T-cell (primary cell): ENCODE measurements at regions not wholly inside any gene's neighbourhood (a gene's known extent, or its start where the extent isn't known, plus 50 kb on each side); places are given as distances from the start of the nearest gene placed in this dataset.

ENCODE experiments used
- ATAC-seq, 4 experiments: fragments of 200-7000 bp in 3 of 4; fragments of 150-1000 bp in 1 of 4; cut with Tn5 transposase; replicated peaks in 1 of 4; 1 replicate in 3 of 4; 2 replicates in 1 of 4; pipeline ENCODE4 v1.10.0; 2021; ENCODE audit warnings: moderate library complexity in 3 of 4, mild to moderate bottlenecking in 2 of 4, moderate number of reproducible peaks in 1 of 4
- CTCF ChIA-PET, 2 donors: fragments of 300-600 bp; sonication (Branson Sonifier 250); formaldehyde crosslinking; loops; one replicate each; lab custom pipeline; 2022; ENCODE audit warnings: antibody characterized with exemption in 2 of 2; lab: Charles Lee
- POLR2A ChIA-PET, 2 donors: fragments of 300-600 bp; sonication (Branson Sonifier 250); formaldehyde crosslinking; loops; one replicate each; lab custom pipeline; 2022; ENCODE audit warnings: antibody characterized with exemption in 2 of 2; lab: Charles Lee
- DNase-seq, 35 experiments: peaks; one replicate each; pipeline versions ENCODE4 v3.0.0 to v3.0.0-alpha.2; 2013 to 2023
- H3K27ac ChIP-seq: one replicate; pipeline ENCODE4 v1.5.1; 2013; ENCODE audit warnings: low read length
- H3K27me3 ChIP-seq, 2 experiments: replicated peaks in 1 of 2; 1 replicate in 1 of 2; 2 replicates in 1 of 2; pipeline versions ENCODE4 v1.6.1 to v1.7.0; 2013; ENCODE audit warnings: low read length in 1 of 2, mixed read lengths in 1 of 2; ENCODE audit not compliant: control insufficient read depth in 2 of 2, insufficient read depth in 2 of 2; ENCODE audit errors: extremely low read depth in 1 of 2
- H3K36me3 ChIP-seq, 2 donors: 1 replicate in 1 of 2; 2 replicates in 1 of 2; pipeline versions ENCODE4 v1.6.1 to v1.7.0; 2013; ENCODE audit warnings: low read length in 1 of 2; ENCODE audit not compliant: control insufficient read depth in 2 of 2, insufficient read depth in 1 of 2; ENCODE audit errors: extremely low read depth in 1 of 2
- H3K4me1 ChIP-seq, 2 experiments: 1 replicate in 1 of 2; 2 replicates in 1 of 2; pipeline versions ENCODE4 v1.6.1 to v1.7.0; 2013; ENCODE audit warnings: low read length in 2 of 2, mixed read lengths in 1 of 2; ENCODE audit not compliant: insufficient read depth in 2 of 2, control insufficient read depth in 1 of 2; ENCODE audit errors: extremely low read depth in 1 of 2
- H3K4me3 ChIP-seq, 2 donors: 1 replicate in 1 of 2; 2 replicates in 1 of 2; pipeline versions ENCODE4 v1.5.1 to v1.7.0; 2013; ENCODE audit warnings: mild to moderate bottlenecking in 2 of 2, low read length in 1 of 2, moderate library complexity in 1 of 2; ENCODE audit not compliant: control insufficient read depth in 1 of 2; ENCODE audit errors: extremely low read depth in 1 of 2
- H3K9me3 ChIP-seq: 2 replicates; pipeline ENCODE4 v1.7.0; 2013
- H3K27ac Mint-ChIP-seq, 2 donors: one replicate each; pipeline ENCODE4 v1.8.0; 2020 to 2021; ENCODE audit warnings: mild to moderate bottlenecking in 2 of 2, mixed read lengths in 2 of 2
- H3K27me3 Mint-ChIP-seq, 2 donors: one replicate each; pipeline ENCODE4 v1.8.0; 2021 to 2022; ENCODE audit warnings: mixed read lengths in 2 of 2
- H3K36me3 Mint-ChIP-seq: one replicate; pipeline ENCODE4 v1.8.0; 2021; ENCODE audit warnings: mixed read lengths
- H3K4me1 Mint-ChIP-seq, 3 donors: one replicate each; pipeline ENCODE4 v1.8.0; 2020 to 2022; ENCODE audit warnings: mixed read lengths in 3 of 3, mild to moderate bottlenecking in 1 of 3
- H3K4me3 Mint-ChIP-seq, 3 donors: one replicate each; pipeline ENCODE4 v1.8.0; 2020 to 2022; ENCODE audit warnings: mild to moderate bottlenecking in 3 of 3, mixed read lengths in 3 of 3, moderate library complexity in 3 of 3
- H3K9me3 Mint-ChIP-seq, 3 donors: one replicate each; pipeline ENCODE4 v1.8.0; 2020 to 2022; ENCODE audit warnings: mixed read lengths in 3 of 3
- WGBS: methylation state at CpG from one replicate; pipeline ENCODE4 v1.1.5; 2013; ENCODE audit warnings: missing lambda C conversion rate; ENCODE audit not compliant: insufficient coverage; 5-methylcytosine and 5-hydroxymethylcytosine counted together

- H3K36me3 ChIP-seq, result no peaks in the 10 kb centered on the region
- no peaks in the 10 kb centered on the region for H3K27me3 Mint-ChIP-seq
- no peaks in the 10 kb centered on the region for H3K4me1 ChIP-seq
- H3K9me3 Mint-ChIP-seq, result peaks cover 12 to 15% (median 15%) of the 10 kb centered on the region in 3 donors
- 100% methylated on average over 1 of the region's 2 CpGs for WGBS
- no peaks in the 10 kb centered on the region for H3K36me3 Mint-ChIP-seq
- no peak overlapping the region for H3K4me3 ChIP-seq
- no peak for ATAC-seq
- H3K4me3 Mint-ChIP-seq, result no peak overlapping the region
- H3K4me1 Mint-ChIP-seq, result no peaks in the 10 kb centered on the region
- no peaks in the 10 kb centered on the region for H3K27me3 ChIP-seq
- no peaks in the 10 kb centered on the region for H3K9me3 ChIP-seq
- CTCF ChIA-PET, result no interaction called here
- no peak overlapping the region for H3K27ac ChIP-seq
- H3K27ac Mint-ChIP-seq, result no peak overlapping the region
- POLR2A ChIA-PET, result no interaction called here
- no peak for DNase-seq
These were observed 193.9 kb downstream of the FIGN start for GRCh38 chr2:163541943-163542342.

GRCh38 chr2:163541495-163541894 is 194.3 kb downstream of the FIGN start:
- ChIA-PET CTCF (no interaction called here), POLR2A (no interaction called here)
- Histone ChIP-seq H3K9me3 (no peaks in the 10 kb centered on the region), H3K4me1 (no peaks in the 10 kb centered on the region), H3K27ac (no peak overlapping the region), H3K27me3 (no peaks in the 10 kb centered on the region), H3K4me3 (no peak overlapping the region), H3K36me3 (no peaks in the 10 kb centered on the region)
- H3K27me3 Mint-ChIP-seq, result no peaks in the 10 kb centered on the region
- no peak overlapping the region for H3K27ac Mint-ChIP-seq
- ATAC-seq (no peak), DNase-seq (no peak)
- H3K9me3 Mint-ChIP-seq, result peaks cover 12 to 15% (median 13%) of the 10 kb centered on the region in 3 donors
- no peak overlapping the region for H3K4me3 Mint-ChIP-seq
- no peaks in the 10 kb centered on the region for H3K36me3 Mint-ChIP-seq
- WGBS, result 20% methylated on average over 1 of the region's 2 CpGs
- H3K4me1 Mint-ChIP-seq, result no peaks in the 10 kb centered on the region

- H3K9me3 Mint-ChIP-seq, result peaks cover 8 to 20% (median 17%) of the 10 kb centered on the region in 3 donors
- H3K36me3 Mint-ChIP-seq, result no peaks in the 10 kb centered on the region
- no peak overlapping the region for H3K27ac Mint-ChIP-seq
- H3K4me3 ChIP-seq, result no peak overlapping the region
- H3K27ac ChIP-seq, result no peak overlapping the region
- H3K4me1 ChIP-seq, result no peaks in the 10 kb centered on the region
- no peak overlapping the region for H3K4me3 Mint-ChIP-seq
- H3K36me3 ChIP-seq, result no peaks in the 10 kb centered on the region
- H3K27me3 Mint-ChIP-seq, result no peaks in the 10 kb centered on the region
- no CpG with 5 or more reads among the region's 1 CpG for WGBS
- no peaks in the 10 kb centered on the region for H3K4me1 Mint-ChIP-seq
- no peak for DNase-seq
- no peaks in the 10 kb centered on the region for H3K9me3 ChIP-seq
- no peak for ATAC-seq
- H3K27me3 ChIP-seq, result no peaks in the 10 kb centered on the region
- CTCF ChIA-PET, result no interaction called here
- POLR2A ChIA-PET, result no interaction called here
These were observed 207.1 kb downstream of the FIGN start for GRCh38 chr2:163528640-163529217.

GRCh38 chr2:163527381-163527780 is 208.4 kb downstream of the FIGN start:
- ChIA-PET CTCF (no interaction called here), POLR2A (no interaction called here)
- no peaks in the 10 kb centered on the region for H3K27me3 Mint-ChIP-seq
- no peaks in the 10 kb centered on the region for H3K36me3 Mint-ChIP-seq
- no peak overlapping the region for H3K27ac ChIP-seq
- H3K9me3 Mint-ChIP-seq, result peaks cover 19 to 31% (median 30%) of the 10 kb centered on the region in 3 donors
- no peaks in the 10 kb centered on the region for H3K9me3 ChIP-seq
- no peaks in the 10 kb centered on the region for H3K36me3 ChIP-seq
- H3K4me1 ChIP-seq, result no peaks in the 10 kb centered on the region
- ATAC-seq (no peak), DNase-seq (no peak)
- no peaks in the 10 kb centered on the region for H3K4me1 Mint-ChIP-seq
- no peaks in the 10 kb centered on the region for H3K27me3 ChIP-seq
- no peak overlapping the region for H3K4me3 Mint-ChIP-seq
- no peak overlapping the region for H3K4me3 ChIP-seq
- no peak overlapping the region for H3K27ac Mint-ChIP-seq

- Mint-ChIP-seq H3K36me3 (no peaks in the 10 kb centered on the region), H3K4me3 (no peak overlapping the region), H3K27me3 (no peaks in the 10 kb centered on the region), H3K4me1 (no peaks in the 10 kb centered on the region), H3K27ac (no peak overlapping the region), H3K9me3 (peaks cover 21 to 43% (median 29%) of the 10 kb centered on the region in 3 donors)
- Histone ChIP-seq H3K9me3 (no peaks in the 10 kb centered on the region), H3K4me1 (no peaks in the 10 kb centered on the region), H3K36me3 (no peaks in the 10 kb centered on the region), H3K27ac (no peak overlapping the region), H3K4me3 (no peak overlapping the region), H3K27me3 (no peaks in the 10 kb centered on the region)
- 43% methylated on average over 1 of the region's 2 CpGs for WGBS
- ChIA-PET CTCF (no interaction called here), POLR2A (no interaction called here)
- ATAC-seq, result no peak
- no peak for DNase-seq
These were observed 217.0 kb downstream of the FIGN start for GRCh38 chr2:163518762-163519161.

- no peak overlapping the region for H3K4me3 Mint-ChIP-seq
- H3K27ac ChIP-seq, result no peak overlapping the region
- no peak overlapping the region for H3K4me3 ChIP-seq
- no peaks in the 10 kb centered on the region for H3K27me3 Mint-ChIP-seq
- ChIA-PET CTCF (interaction anchor here in 1 of 2 donors (0.5 kb wide), 1 partner anchor 302 kb away, joined by 3 read pairs; no protein-coding TSS in a partner anchor), POLR2A (no interaction called here)
- H3K27me3 ChIP-seq, result no peaks in the 10 kb centered on the region
- DNase-seq (no peak), ATAC-seq (no peak)
- H3K27ac Mint-ChIP-seq, result no peak overlapping the region
- H3K4me1 ChIP-seq, result no peaks in the 10 kb centered on the region
- peaks cover 12 to 29% (median 26%) of the 10 kb centered on the region in 3 donors for H3K9me3 Mint-ChIP-seq
- no peaks in the 10 kb centered on the region for H3K9me3 ChIP-seq
- H3K36me3 Mint-ChIP-seq, result no peaks in the 10 kb centered on the region
- no peaks in the 10 kb centered on the region for H3K4me1 Mint-ChIP-seq
- H3K36me3 ChIP-seq, result no peaks in the 10 kb centered on the region
These were observed 220.0 kb downstream of the FIGN start for GRCh38 chr2:163515836-163516235.

GRCh38 chr2:163505281-163505680 is 230.5 kb downstream of the FIGN start:
- Mint-ChIP-seq H3K4me1 (no peaks in the 10 kb centered on the region), H3K27me3 (no peaks in the 10 kb centered on the region), H3K27ac (no peak overlapping the region), H3K36me3 (no peaks in the 10 kb centered on the region), H3K9me3 (peaks cover 11 to 19% (median 16%) of the 10 kb centered on the region in 3 donors), H3K4me3 (no peak overlapping the region)
- no peak overlapping the region for H3K27ac ChIP-seq
- no peaks in the 10 kb centered on the region for H3K4me1 ChIP-seq
- DNase-seq (no peak), ATAC-seq (no peak)
- no peaks in the 10 kb centered on the region for H3K27me3 ChIP-seq
- H3K9me3 ChIP-seq, result no peaks in the 10 kb centered on the region
- POLR2A ChIA-PET, result no interaction called here
- no peak overlapping the region for H3K4me3 ChIP-seq
- WGBS, result 100% methylated on average over 1 of the region's 3 CpGs
- no peaks in the 10 kb centered on the region for H3K36me3 ChIP-seq
- CTCF ChIA-PET, result no interaction called here
